ENCODE measurements at regions not wholly inside any gene's neighbourhood (a gene's known extent, or its start where the extent isn't known, plus 50 kb on each side); places are given as distances from the start of the nearest gene placed in this dataset.
"Not testable (repeated sequence)": the region's sequence is repeated elsewhere in the genome, so short reads cannot be mapped to it uniquely, and the experiment has no call there.

- DNase-seq: no peak
These were observed 587.4 kb downstream of the GALC start for GRCh38 chr14:87405563-87405962.

- DNase-seq: no peak
These were observed 595.5 kb downstream of the GALC start for GRCh38 chr14:87397499-87397898.

GRCh38 chr14:87391066-87391465, 601.9 kb downstream of the GALC start:
- no peak for DNase-seq

- DNase-seq: no peak
These were observed 604.0 kb downstream of the GALC start for GRCh38 chr14:87388946-87389345.

GRCh38 chr14:87387806-87388205, 605.2 kb downstream of the GALC start:
- DNase-seq: no peak

GRCh38 chr14:87386524-87386923, 606.5 kb downstream of the GALC start:
- DNase-seq: no peak

- DNase-seq: no peak
These were observed 612.9 kb downstream of the GALC start for GRCh38 chr14:87380054-87380453.

GRCh38 chr14:87368751-87369150, 624.2 kb downstream of the GALC start:
- no peak for DNase-seq

- DNase-seq: not testable (repeated sequence)
These were observed 632.7 kb downstream of the GALC start for GRCh38 chr14:87360246-87360645.

GRCh38 chr14:87351007-87351406, 642.0 kb downstream of the GALC start:
- no peak for DNase-seq

- DNase-seq: no peak
These were observed 643.1 kb downstream of the GALC start for GRCh38 chr14:87349921-87350320.

- no peak for DNase-seq
These were observed 649.3 kb downstream of the GALC start for GRCh38 chr14:87343652-87344051.

GRCh38 chr14:87334997-87335685, 657.8 kb downstream of the GALC start:
- no peak for DNase-seq

- no peak for DNase-seq
These were observed 661.0 kb downstream of the GALC start for GRCh38 chr14:87331991-87332390.

- DNase-seq: no peak
These were observed 667.2 kb downstream of the GALC start for GRCh38 chr14:87325741-87326140.

GRCh38 chr14:87323191-87323590, 669.8 kb downstream of the GALC start:
- DNase-seq: no peak

- DNase-seq: no peak
These were observed 671.4 kb downstream of the GALC start for GRCh38 chr14:87321548-87321947.

- DNase-seq: no peak
These were observed 680.1 kb downstream of the GALC start for GRCh38 chr14:87312894-87313205.

- DNase-seq: no peak
These were observed 680.7 kb downstream of the GALC start for GRCh38 chr14:87312169-87312893.

GRCh38 chr14:87309557-87309956, 683.4 kb downstream of the GALC start:
- no peak for DNase-seq

GRCh38 chr14:87306409-87307168, 686.4 kb downstream of the GALC start:
- DNase-seq: no peak

- DNase-seq: no peak
These were observed 687.6 kb downstream of the GALC start for GRCh38 chr14:87305345-87305744.

- no peak for DNase-seq
These were observed 688.6 kb downstream of the GALC start for GRCh38 chr14:87304404-87304803.

GRCh38 chr14:87286826-87287225, 706.2 kb downstream of the GALC start:
- no peak for DNase-seq
